ENCODE measurements at regions not wholly inside any gene's neighbourhood (a gene's known extent, or its start where the extent isn't known, plus 50 kb on each side); places are given as distances from the start of the nearest gene placed in this dataset.

DNA sequence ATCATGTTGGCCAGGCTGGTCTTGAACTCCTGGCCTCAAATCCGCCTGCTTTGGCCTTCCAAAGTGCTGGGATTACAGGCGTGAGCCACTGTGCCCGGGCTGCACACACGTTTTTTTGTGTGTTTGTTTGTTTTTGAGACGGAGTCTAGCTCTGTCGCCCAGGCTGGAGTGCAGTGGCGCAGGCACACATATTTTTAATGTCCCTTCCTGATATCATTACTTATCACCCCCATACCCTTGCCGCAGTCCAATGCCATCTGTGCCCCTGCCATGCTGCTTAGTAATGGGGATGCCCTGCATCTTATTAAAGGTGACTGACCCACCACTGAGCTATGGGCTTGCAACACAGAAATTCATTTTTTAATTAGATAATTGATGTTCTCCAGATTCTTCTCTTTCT is 180.7 kb downstream of the TEX36 start:
- H3K4me3 ChIP-seq (ENCODE audit: low read length): no peak overlapping the region
- no peaks in the 10 kb centered on the region for H3K36me3 ChIP-seq (ENCODE audit: control insufficient read depth, insufficient read depth, low read length)
- H3K27me3 ChIP-seq (ENCODE audit: control insufficient read depth, insufficient read depth, low read length): no peaks in the 10 kb centered on the region
- no peaks in the 10 kb centered on the region for H3K4me1 ChIP-seq (ENCODE audit: control insufficient read depth, insufficient read depth, low read length)
- no peaks in the 10 kb centered on the region for H3K9me3 ChIP-seq (ENCODE audit: control insufficient read depth, low read length)
- H3K9ac ChIP-seq (ENCODE audit: low read length): no peak overlapping the region

- Histone ChIP-seq H3K27me3 (ENCODE audit: control insufficient read depth, insufficient read depth, low read length) (no peaks in the 10 kb centered on the region), H3K9me3 (ENCODE audit: control insufficient read depth, low read length) (no peaks in the 10 kb centered on the region), H3K36me3 (ENCODE audit: control insufficient read depth, insufficient read depth, low read length) (no peaks in the 10 kb centered on the region), H3K4me1 (ENCODE audit: control insufficient read depth, insufficient read depth, low read length) (no peaks in the 10 kb centered on the region), H3K9ac (ENCODE audit: low read length) (no peak overlapping the region), H3K4me3 (ENCODE audit: low read length) (no peak overlapping the region)
These were observed 187.6 kb downstream of the TEX36 start for GRCh38 chr10:125495386-125495785.

- no peaks in the 10 kb centered on the region for H3K36me3 ChIP-seq (ENCODE audit: control insufficient read depth, insufficient read depth, low read length)
- H3K4me3 ChIP-seq (ENCODE audit: low read length): no peak overlapping the region
- no peaks in the 10 kb centered on the region for H3K9me3 ChIP-seq (ENCODE audit: control insufficient read depth, low read length)
- no peaks in the 10 kb centered on the region for H3K4me1 ChIP-seq (ENCODE audit: control insufficient read depth, insufficient read depth, low read length)
- H3K9ac ChIP-seq (ENCODE audit: low read length): no peak overlapping the region
- no peaks in the 10 kb centered on the region for H3K27me3 ChIP-seq (ENCODE audit: control insufficient read depth, insufficient read depth, low read length)
These were observed 188.2 kb downstream of the TEX36 start for GRCh38 chr10:125494651-125495239.

GRCh38 chr10:125491381-125491780 is 191.6 kb downstream of the TEX36 start:
- Histone ChIP-seq H3K9me3 (ENCODE audit: control insufficient read depth, low read length) (no peaks in the 10 kb centered on the region), H3K36me3 (ENCODE audit: control insufficient read depth, insufficient read depth, low read length) (no peaks in the 10 kb centered on the region), H3K9ac (ENCODE audit: low read length) (no peak overlapping the region), H3K4me1 (ENCODE audit: control insufficient read depth, insufficient read depth, low read length) (no peaks in the 10 kb centered on the region), H3K4me3 (ENCODE audit: low read length) (no peak overlapping the region), H3K27me3 (ENCODE audit: control insufficient read depth, insufficient read depth, low read length) (no peaks in the 10 kb centered on the region)

- Histone ChIP-seq H3K9ac (ENCODE audit: low read length) (no peak overlapping the region), H3K4me1 (ENCODE audit: control insufficient read depth, insufficient read depth, low read length) (no peaks in the 10 kb centered on the region), H3K4me3 (ENCODE audit: low read length) (no peak overlapping the region), H3K27me3 (ENCODE audit: control insufficient read depth, insufficient read depth, low read length) (no peaks in the 10 kb centered on the region), H3K9me3 (ENCODE audit: control insufficient read depth, low read length) (no peaks in the 10 kb centered on the region), H3K36me3 (ENCODE audit: control insufficient read depth, insufficient read depth, low read length) (no peaks in the 10 kb centered on the region)
These were observed 193.2 kb downstream of the TEX36 start for GRCh38 chr10:125489731-125490130.

DNA sequence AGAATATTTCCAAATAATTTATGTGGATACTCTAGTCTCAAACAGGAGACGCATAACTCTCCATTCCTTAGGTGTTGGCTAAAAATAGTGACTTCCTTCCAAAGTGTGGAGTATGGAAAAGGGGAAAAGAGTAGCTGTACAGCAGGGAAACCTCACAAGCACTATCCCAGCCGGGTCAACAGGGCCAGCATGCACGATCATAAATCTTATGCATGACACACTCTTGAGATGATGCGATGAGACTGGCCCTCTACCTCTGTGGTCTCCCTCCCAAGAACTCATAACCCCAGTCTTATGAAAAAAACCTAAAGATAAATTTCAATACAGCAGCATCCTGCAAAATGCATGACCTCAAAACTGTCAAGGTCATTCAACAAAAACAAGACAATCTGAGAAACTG is 197.3 kb downstream of the TEX36 start:
- no peaks in the 10 kb centered on the region for H3K36me3 ChIP-seq (ENCODE audit: control insufficient read depth, insufficient read depth, low read length)
- H3K27me3 ChIP-seq (ENCODE audit: control insufficient read depth, insufficient read depth, low read length): no peaks in the 10 kb centered on the region
- H3K9me3 ChIP-seq (ENCODE audit: control insufficient read depth, low read length): no peaks in the 10 kb centered on the region
- no peak overlapping the region for H3K4me3 ChIP-seq (ENCODE audit: low read length)
- no peaks in the 10 kb centered on the region for H3K4me1 ChIP-seq (ENCODE audit: control insufficient read depth, insufficient read depth, low read length)
- H3K9ac ChIP-seq (ENCODE audit: low read length): no peak overlapping the region

DNA sequence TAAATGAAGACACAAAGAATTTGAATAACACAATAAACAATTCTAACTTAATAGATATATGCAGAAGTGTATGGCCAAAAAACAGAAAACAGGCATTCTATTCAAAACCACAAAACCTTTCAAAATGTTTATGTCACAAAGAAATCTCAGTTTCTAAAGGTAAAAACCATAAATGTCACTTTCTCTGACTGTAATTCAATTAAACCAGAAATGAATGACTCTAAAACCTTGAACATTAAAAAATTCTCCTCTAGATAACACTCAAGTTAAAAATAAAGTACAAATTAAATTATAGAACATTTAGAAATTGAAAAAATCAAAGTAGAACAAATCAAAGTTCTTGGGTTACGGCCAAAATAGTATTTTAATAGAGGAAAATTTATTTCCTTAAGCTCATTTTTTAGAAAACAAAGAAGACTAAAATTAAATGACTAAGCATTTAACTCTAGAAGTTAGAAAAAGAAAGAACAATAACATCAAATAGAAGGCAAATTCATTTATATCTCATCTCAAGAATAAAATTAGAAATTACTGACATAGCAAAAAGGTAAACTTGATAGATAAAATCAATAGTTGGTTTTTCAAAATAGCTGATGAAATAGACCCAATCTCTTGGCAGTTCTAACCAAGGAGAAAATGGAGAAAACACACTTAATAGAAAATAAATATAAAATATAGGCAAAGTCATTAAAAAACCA is 198.8 kb downstream of the TEX36 start:
- Histone ChIP-seq H3K9me3 (ENCODE audit: control insufficient read depth, low read length) (no peaks in the 10 kb centered on the region), H3K36me3 (ENCODE audit: control insufficient read depth, insufficient read depth, low read length) (no peaks in the 10 kb centered on the region), H3K9ac (ENCODE audit: low read length) (no peak overlapping the region)

DNA sequence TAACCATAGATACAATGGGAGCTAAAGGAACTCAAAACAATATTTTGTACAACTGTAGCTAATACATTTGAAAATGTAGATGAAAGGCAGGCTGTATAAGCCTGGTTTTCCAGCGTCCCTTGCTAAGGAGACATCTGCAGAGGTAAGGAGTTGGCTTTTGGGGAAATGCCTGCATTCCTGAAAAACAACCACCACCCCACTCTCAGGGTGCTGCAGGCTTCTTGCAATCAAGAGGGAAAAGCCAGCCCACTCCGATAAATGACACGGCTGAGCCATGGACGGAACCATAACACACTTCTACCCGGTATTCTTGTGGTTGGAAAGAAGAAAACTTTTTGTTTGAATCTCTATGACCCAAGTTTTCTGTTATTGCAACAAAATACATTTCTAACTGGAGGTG is 200.3 kb downstream of the TEX36 start:
- H3K36me3 ChIP-seq (ENCODE audit: control insufficient read depth, insufficient read depth, low read length): no peaks in the 10 kb centered on the region
- no peak overlapping the region for H3K9ac ChIP-seq (ENCODE audit: low read length)
- no peaks in the 10 kb centered on the region for H3K27me3 ChIP-seq (ENCODE audit: control insufficient read depth, insufficient read depth, low read length)

More for the DNA sequence above, 198.8 kb downstream of the TEX36 start:
- H3K27me3 ChIP-seq (ENCODE audit: control insufficient read depth, insufficient read depth, low read length): no peaks in the 10 kb centered on the region
- H3K4me3 ChIP-seq (ENCODE audit: low read length): no peak overlapping the region
- H3K4me1 ChIP-seq (ENCODE audit: control insufficient read depth, insufficient read depth, low read length): no peaks in the 10 kb centered on the region

DNA sequence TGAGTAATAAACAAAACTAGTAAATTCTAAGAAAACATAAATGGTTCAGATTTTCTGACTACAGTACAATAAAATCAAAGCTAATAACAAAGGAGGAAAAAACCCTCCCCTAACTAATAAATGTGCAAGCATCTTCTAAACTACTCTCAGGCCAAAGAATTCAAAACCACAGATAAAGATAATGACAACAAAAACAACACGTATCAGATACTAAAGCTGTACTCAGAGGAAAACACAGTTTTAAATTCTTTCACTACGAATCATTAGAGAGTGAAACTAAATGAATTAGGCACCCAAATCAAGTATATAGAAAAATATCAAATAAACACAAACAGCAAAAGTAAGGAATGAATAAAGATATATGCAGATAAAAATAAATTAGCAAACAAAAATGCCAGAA is 200.9 kb downstream of the TEX36 start:
- no peaks in the 10 kb centered on the region for H3K4me1 ChIP-seq (ENCODE audit: control insufficient read depth, insufficient read depth, low read length)
- no peaks in the 10 kb centered on the region for H3K27me3 ChIP-seq (ENCODE audit: control insufficient read depth, insufficient read depth, low read length)
- no peaks in the 10 kb centered on the region for H3K9me3 ChIP-seq (ENCODE audit: control insufficient read depth, low read length)
- no peak overlapping the region for H3K4me3 ChIP-seq (ENCODE audit: low read length)
- H3K36me3 ChIP-seq (ENCODE audit: control insufficient read depth, insufficient read depth, low read length): no peaks in the 10 kb centered on the region
- H3K9ac ChIP-seq (ENCODE audit: low read length): no peak overlapping the region

More for the DNA sequence above, 200.3 kb downstream of the TEX36 start:
- H3K4me3 ChIP-seq (ENCODE audit: low read length): no peak overlapping the region
- H3K9me3 ChIP-seq (ENCODE audit: control insufficient read depth, low read length): no peaks in the 10 kb centered on the region
- no peaks in the 10 kb centered on the region for H3K4me1 ChIP-seq (ENCODE audit: control insufficient read depth, insufficient read depth, low read length)

DNA sequence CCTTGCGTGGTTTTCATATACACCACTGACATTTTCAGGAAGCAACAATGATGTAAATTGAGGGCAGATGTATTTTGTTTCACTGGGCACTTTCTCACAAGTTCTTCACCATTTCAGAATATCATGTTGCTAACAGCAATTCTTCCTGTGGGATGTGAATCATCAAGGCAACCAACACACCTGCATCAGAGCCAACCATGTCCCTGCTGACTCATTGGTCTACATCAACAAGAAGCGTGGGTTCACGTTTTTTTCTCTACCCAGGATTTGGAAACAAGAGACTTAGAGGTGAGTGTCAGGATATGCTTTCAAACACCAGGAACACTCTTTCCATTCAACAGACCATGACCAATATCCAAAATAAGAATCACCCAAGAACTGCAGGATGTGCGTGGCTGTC is 203.9 kb downstream of the TEX36 start:
- no peak overlapping the region for H3K4me3 ChIP-seq (ENCODE audit: low read length)
- H3K9me3 ChIP-seq (ENCODE audit: control insufficient read depth, low read length): no peaks in the 10 kb centered on the region
- no peaks in the 10 kb centered on the region for H3K4me1 ChIP-seq (ENCODE audit: control insufficient read depth, insufficient read depth, low read length)
- H3K9ac ChIP-seq (ENCODE audit: low read length): no peak overlapping the region
- no peaks in the 10 kb centered on the region for H3K36me3 ChIP-seq (ENCODE audit: control insufficient read depth, insufficient read depth, low read length)
- H3K27me3 ChIP-seq (ENCODE audit: control insufficient read depth, insufficient read depth, low read length): no peaks in the 10 kb centered on the region

- Histone ChIP-seq H3K27me3 (ENCODE audit: control insufficient read depth, insufficient read depth, low read length) (no peaks in the 10 kb centered on the region), H3K36me3 (ENCODE audit: control insufficient read depth, insufficient read depth, low read length) (no peaks in the 10 kb centered on the region), H3K4me3 (ENCODE audit: low read length) (no peak overlapping the region), H3K9ac (ENCODE audit: low read length) (no peak overlapping the region), H3K9me3 (ENCODE audit: control insufficient read depth, low read length) (no peaks in the 10 kb centered on the region), H3K4me1 (ENCODE audit: control insufficient read depth, insufficient read depth, low read length) (no peaks in the 10 kb centered on the region)
These were observed 207.1 kb downstream of the TEX36 start for GRCh38 chr10:125475815-125476214.

GRCh38 chr10:125473143-125473793 is 209.7 kb downstream of the TEX36 start:
- H3K9me3 ChIP-seq (ENCODE audit: control insufficient read depth, low read length): no peaks in the 10 kb centered on the region
- no peaks in the 10 kb centered on the region for H3K36me3 ChIP-seq (ENCODE audit: control insufficient read depth, insufficient read depth, low read length)
- no peak overlapping the region for H3K4me3 ChIP-seq (ENCODE audit: low read length)
- no peak overlapping the region for H3K9ac ChIP-seq (ENCODE audit: low read length)
- no peaks in the 10 kb centered on the region for H3K27me3 ChIP-seq (ENCODE audit: control insufficient read depth, insufficient read depth, low read length)
- H3K4me1 ChIP-seq (ENCODE audit: control insufficient read depth, insufficient read depth, low read length): no peaks in the 10 kb centered on the region

Data from mucosa of stomach (tissue), 1 donor.